SK-N-SH (cell line): ENCODE measurements at regions not wholly inside any gene's neighbourhood (a gene's known extent, or its start where the extent isn't known, plus 50 kb on each side); places are given as distances from the start of the nearest gene placed in this dataset.

ENCODE experiments used
- CHD2 ChIP-seq: fragments of 150-350 bp; IDR thresholded peaks from 2 replicates; pipeline ENCODE4 v1.6.1; 2018; ENCODE audit warnings: low read length; ENCODE audit not compliant: partially characterized antibody
- EP300 ChIP-seq, 2 experiments: IDR thresholded peaks; 2 replicates each; pipeline versions ENCODE4 v1.4.0 to v1.6.1; 2012; ENCODE audit warnings: borderline replicate concordance in 1 of 2, low read depth in 1 of 2, low read length in 1 of 2
- EZH2phosphoT487 ChIP-seq: fragments of 200-600 bp; sonication (generic); IDR thresholded peaks from 2 replicates; pipeline ENCODE4 v1.6.1; 2017; ENCODE audit warnings: low read depth, mixed run types, mild to moderate bottlenecking, antibody characterized with exemption, moderate library complexity, borderline replicate concordance
- NFIC ChIP-seq: IDR thresholded peaks from 2 replicates; pipeline ENCODE4 v1.4.0; 2012; ENCODE audit warnings: borderline replicate concordance
- POLR2AphosphoS5 ChIP-seq: IDR thresholded peaks from 2 replicates; pipeline ENCODE4 v1.6.1; 2012; ENCODE audit warnings: low read depth, low read length
- RAD21 ChIP-seq: IDR thresholded peaks from 2 replicates; pipeline ENCODE4 v1.6.1; 2012; ENCODE audit warnings: mild to moderate bottlenecking, low read length
- RFX5 ChIP-seq: IDR thresholded peaks from 2 replicates; pipeline ENCODE4 v1.6.1; 2012; ENCODE audit warnings: mild to moderate bottlenecking, improper control_type of control experiment, low read length
- SMC3 ChIP-seq: IDR thresholded peaks from 2 replicates; pipeline ENCODE4 v1.6.1; 2012; ENCODE audit warnings: low read depth, low read length, improper control_type of control experiment
- TEAD4 ChIP-seq: IDR thresholded peaks from 2 replicates; pipeline ENCODE4 v1.4.0; 2012; ENCODE audit warnings: mild to moderate bottlenecking, borderline replicate concordance; ENCODE audit not compliant: insufficient read depth
- YY1 ChIP-seq: IDR thresholded peaks from 2 replicates; pipeline ENCODE4 v1.4.0; 2012; ENCODE audit warnings: low read depth, mild to moderate bottlenecking
- TF ChIP-seq, protein P1 (sequence below): fragments of 200-600 bp; sonication (generic); IDR thresholded peaks from 2 replicates; pipeline ENCODE4 v1.6.1; 2017; ENCODE audit warnings: antibody characterized with exemption, mild to moderate bottlenecking, moderate library complexity
- TF ChIP-seq, protein P2 (sequence below): IDR thresholded peaks from 2 replicates; pipeline ENCODE4 v1.4.0; 2012; ENCODE audit warnings: low read depth

DNA sequence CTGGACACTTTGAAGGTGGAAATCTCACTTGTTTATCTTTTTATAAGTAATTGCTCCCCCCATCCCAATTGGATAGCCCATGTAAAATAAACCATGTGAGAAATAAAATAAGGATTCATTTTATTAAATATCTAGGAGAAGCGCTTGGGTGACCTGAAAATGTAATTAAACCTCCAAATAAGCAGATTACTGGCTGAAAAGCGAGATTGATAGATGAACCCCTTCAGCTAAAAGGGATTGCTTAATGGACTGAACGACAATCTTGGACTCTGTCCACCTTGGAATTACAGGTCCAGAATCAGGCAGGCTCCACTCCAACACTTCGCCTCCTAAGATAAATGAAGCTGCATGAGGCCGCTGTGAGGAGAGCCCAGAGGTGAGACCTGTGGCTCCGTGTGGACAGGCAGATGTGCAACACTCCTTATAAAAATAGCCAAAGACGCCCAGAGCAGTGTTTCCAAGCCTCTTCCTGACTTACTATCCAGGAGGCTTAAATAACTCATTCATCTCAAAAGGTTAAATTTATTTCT is 441.5 kb downstream of the MTX2 start:
- TF ChIP-seq NFIC (no peak), CHD2 (no peak), TEAD4 (no peak), RAD21 (no peak), EZH2phosphoT487 (no peak), SMC3 (no peak), EP300 (IDR thresholded peaks at IDR 0.05; ENCODE audit: borderline replicate concordance in 1 of 2, low read depth in 1 of 2, low read length in 1 of 2) (no peak; a peak in 1 of 4 replicates), YY1 (no peak), RFX5 (no peak), POLR2AphosphoS5 (no peak)
- TF ChIP-seq, protein P1, sequence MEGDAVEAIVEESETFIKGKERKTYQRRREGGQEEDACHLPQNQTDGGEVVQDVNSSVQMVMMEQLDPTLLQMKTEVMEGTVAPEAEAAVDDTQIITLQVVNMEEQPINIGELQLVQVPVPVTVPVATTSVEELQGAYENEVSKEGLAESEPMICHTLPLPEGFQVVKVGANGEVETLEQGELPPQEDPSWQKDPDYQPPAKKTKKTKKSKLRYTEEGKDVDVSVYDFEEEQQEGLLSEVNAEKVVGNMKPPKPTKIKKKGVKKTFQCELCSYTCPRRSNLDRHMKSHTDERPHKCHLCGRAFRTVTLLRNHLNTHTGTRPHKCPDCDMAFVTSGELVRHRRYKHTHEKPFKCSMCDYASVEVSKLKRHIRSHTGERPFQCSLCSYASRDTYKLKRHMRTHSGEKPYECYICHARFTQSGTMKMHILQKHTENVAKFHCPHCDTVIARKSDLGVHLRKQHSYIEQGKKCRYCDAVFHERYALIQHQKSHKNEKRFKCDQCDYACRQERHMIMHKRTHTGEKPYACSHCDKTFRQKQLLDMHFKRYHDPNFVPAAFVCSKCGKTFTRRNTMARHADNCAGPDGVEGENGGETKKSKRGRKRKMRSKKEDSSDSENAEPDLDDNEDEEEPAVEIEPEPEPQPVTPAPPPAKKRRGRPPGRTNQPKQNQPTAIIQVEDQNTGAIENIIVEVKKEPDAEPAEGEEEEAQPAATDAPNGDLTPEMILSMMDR, result no peak
- TF ChIP-seq, protein P2, sequence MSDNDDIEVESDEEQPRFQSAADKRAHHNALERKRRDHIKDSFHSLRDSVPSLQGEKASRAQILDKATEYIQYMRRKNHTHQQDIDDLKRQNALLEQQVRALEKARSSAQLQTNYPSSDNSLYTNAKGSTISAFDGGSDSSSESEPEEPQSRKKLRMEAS, result no peak
